Testis (tissue), 2 donors: ENCODE measurements at regions not wholly inside any gene's neighbourhood (a gene's known extent, or its start where the extent isn't known, plus 50 kb on each side); places are given as distances from the start of the nearest gene placed in this dataset.

ENCODE experiments used
- CTCF ChIP-seq, 3 experiments: fragments of 450-650 bp in 2 of 3; fragments of 200-600 bp in 1 of 3; sonication (generic) in 1 of 3; IDR thresholded peaks; one replicate each; pipeline ENCODE4 v1.5.1; 2016 to 2019; ENCODE audit warnings: antibody characterized with exemption in 3 of 3, mild to moderate bottlenecking in 2 of 3, moderate library complexity in 1 of 3
- POLR2A ChIP-seq: fragments of 450-650 bp; IDR thresholded peaks from one replicate; pipeline ENCODE4 v1.6.1; 2017; ENCODE audit warnings: antibody characterized with exemption, mild to moderate bottlenecking, moderate library complexity

GRCh38 chr13:111948811-111949210 lies 118.1 kb upstream of the SOX1 start:
- no peak for TF ChIP-seq CTCF (IDR thresholded peaks at IDR 0.05)
- no peak for TF ChIP-seq POLR2A
